T-helper 2 cell treated with Interferon-gamma antibody and Interleukin-4, amounts not matched to agents 100 ng/mL and 5 ng/mL, for 36 hours (primary cell): ENCODE measurements at regions not wholly inside any gene's neighbourhood (a gene's known extent, or its start where the extent isn't known, plus 50 kb on each side); places are given as distances from the start of the nearest gene placed in this dataset.

Experiments used
- intact Hi-C: fragments of 100-400 bp; cut with micrococcal nuclease; formaldehyde crosslinking; loops from one replicate; pipeline ENCODE4 v1.15.1; 2023

DNA sequence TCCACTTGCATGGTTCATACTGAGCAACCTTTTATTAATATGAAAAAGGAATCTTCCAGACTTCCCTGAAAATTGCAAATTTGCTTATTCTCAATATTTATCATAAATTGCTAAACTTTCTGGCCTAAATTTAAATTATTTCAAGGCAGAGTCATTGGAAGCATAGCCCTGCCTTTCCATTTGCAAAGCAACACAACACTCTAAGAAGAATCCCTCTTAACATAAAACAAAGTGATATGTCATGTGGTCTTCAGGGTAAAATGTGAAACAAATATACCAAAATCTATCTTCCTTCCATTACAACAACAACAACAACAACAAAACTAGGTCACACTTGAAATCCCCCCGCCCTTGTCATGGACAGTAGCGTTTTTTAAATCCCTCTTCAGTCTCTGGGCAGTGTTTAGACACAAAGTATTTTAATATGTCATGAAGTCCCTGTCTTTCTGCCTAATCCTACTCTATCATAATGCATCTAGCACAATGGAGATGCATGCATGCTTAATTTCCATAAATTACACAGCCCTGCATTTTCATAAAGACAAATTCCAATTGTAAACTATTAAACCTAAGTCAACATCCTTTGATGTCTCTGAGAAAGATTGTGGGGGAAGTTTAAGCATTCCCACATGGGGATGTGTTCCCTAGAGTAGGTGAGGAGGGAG is 668.9 kb upstream of the LCORL start:
- intact Hi-C loops: no loop called here

GRCh38 chr4:18689308-18690115 is 668.0 kb upstream of the LCORL start:
- intact Hi-C loops: loop anchor here (10.0 kb wide), 2 partner anchors 1735 to 1855 kb away; no protein-coding TSS in a partner anchor

DNA sequence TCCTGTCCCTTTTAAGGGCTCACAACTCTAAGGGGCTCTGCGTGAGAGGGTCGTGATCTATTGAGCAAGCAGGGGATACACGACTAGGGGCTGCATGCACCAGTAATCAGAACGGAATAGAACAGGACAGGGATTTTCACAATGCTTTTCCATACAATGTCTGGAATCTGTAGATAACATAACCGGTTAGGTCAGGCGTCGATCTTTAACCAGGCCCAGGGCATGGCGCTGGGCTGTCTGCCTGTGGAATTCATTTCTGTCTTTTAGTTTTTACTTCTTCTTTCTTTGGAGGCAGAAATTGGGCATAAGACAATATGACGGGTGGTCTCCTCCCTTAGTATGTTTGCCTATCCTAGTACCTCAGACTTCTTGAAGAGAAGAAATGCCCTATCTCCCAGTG is 666.8 kb upstream of the LCORL start:
- intact Hi-C loops: loop anchor here (10.0 kb wide), 2 partner anchors 1736 to 1856 kb away; no protein-coding TSS in a partner anchor

- intact Hi-C loops: loop anchor here (10.0 kb wide), 2 partner anchors 1738 to 1858 kb away; no protein-coding TSS in a partner anchor
These were observed 664.9 kb upstream of the LCORL start for GRCh38 chr4:18686338-18687037.

- intact Hi-C loops: loop anchor here (10.0 kb wide), 2 partner anchors 1740 to 1860 kb away; no protein-coding TSS in a partner anchor
These were observed 663.4 kb upstream of the LCORL start for GRCh38 chr4:18684932-18685331.

GRCh38 chr4:18676526-18676915 is 655.0 kb upstream of the LCORL start:
- intact Hi-C loops: no loop called here

- intact Hi-C loops: no loop called here
These were observed 654.3 kb upstream of the LCORL start for GRCh38 chr4:18675586-18676525.

GRCh38 chr4:18670034-18670433 is 648.5 kb upstream of the LCORL start:
- intact Hi-C loops: no loop called here

- intact Hi-C loops: no loop called here
These were observed 647.8 kb upstream of the LCORL start for GRCh38 chr4:18669390-18669789.

DNA sequence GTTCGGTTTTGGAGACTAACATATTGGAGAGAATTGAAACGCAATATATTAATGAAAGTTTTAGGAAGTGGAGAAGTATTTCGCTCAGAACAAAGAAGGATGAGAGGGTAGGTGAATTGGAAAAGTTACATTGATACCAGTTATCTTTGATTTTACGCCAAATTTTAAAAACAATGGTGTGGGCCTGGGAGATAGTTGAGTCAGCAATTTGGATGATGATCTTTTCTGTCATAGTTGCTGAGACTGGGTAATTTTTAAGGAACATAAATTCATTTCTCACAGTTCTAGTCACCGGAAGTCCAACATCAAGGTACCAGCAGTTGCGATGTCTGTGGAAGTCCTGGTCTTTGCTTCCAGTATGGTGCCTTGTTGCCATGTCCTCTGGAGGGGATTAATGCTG is 644.8 kb upstream of the LCORL start:
- intact Hi-C loops: no loop called here

DNA sequence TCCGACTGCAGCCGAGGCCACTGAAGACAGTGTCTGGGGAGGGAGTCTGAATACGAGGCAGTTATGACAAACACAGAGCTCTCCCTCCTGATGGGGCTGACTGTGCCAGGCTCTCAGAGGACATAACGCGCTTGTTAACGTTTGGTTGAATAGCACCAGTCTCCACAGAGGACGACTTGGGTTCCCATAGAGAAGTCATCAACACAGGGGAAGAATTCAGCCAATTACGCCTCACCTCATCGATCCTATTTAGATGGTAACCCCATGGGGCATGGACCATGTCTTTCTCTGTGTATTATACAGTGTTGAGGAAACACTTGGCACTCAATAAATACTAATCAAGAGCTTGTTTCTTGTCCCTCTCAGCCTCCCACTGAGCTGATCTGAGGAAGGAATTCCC is 642.6 kb upstream of the LCORL start:
- intact Hi-C loops: no loop called here

DNA sequence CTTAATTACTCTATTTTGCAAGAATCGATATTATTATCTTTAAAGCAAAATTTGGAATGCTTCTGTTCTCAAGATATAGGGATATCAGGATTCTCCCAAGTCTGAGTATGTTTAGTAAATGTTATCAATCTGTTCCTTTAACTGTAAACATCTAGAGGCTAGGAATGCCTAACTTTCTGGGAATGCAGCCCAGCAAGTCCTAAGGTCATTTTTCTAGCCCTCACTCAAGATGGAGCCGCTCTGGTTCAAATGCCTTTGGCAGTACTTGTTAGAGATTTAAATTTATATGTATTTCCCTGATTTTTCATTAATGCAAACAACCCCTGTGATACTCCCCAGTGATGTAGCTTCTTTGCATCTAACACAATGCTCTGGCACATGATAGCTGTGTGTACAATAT is 623.8 kb upstream of the LCORL start:
- intact Hi-C loops: no loop called here

- intact Hi-C loops: no loop called here
These were observed 619.8 kb upstream of the LCORL start for GRCh38 chr4:18641334-18641733.

- intact Hi-C loops: no loop called here
These were observed 616.5 kb upstream of the LCORL start for GRCh38 chr4:18638031-18638430.

- intact Hi-C loops: no loop called here
These were observed 614.5 kb upstream of the LCORL start for GRCh38 chr4:18636001-18636585.

DNA sequence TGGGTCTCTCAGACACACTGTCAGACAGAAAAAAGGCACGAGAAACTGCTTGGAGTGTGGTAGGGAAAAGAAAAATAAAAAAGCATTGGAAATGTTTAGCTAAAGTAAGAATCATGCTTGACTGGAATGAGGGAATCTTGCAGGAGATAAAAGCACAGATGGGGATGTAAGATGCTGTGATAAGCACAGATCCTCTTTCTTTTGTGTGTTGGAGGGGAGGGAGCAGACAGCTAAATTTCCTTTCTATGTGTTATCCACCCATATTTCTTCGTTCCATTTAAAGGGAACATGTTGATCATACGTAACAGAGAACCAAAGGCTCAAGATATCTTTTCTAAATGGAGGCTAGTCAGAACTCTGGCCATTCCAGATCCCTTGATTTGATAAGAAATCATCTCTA is 614.0 kb upstream of the LCORL start:
- intact Hi-C loops: no loop called here

GRCh38 chr4:18631586-18631985 is 610.0 kb upstream of the LCORL start:
- intact Hi-C loops: no loop called here

DNA sequence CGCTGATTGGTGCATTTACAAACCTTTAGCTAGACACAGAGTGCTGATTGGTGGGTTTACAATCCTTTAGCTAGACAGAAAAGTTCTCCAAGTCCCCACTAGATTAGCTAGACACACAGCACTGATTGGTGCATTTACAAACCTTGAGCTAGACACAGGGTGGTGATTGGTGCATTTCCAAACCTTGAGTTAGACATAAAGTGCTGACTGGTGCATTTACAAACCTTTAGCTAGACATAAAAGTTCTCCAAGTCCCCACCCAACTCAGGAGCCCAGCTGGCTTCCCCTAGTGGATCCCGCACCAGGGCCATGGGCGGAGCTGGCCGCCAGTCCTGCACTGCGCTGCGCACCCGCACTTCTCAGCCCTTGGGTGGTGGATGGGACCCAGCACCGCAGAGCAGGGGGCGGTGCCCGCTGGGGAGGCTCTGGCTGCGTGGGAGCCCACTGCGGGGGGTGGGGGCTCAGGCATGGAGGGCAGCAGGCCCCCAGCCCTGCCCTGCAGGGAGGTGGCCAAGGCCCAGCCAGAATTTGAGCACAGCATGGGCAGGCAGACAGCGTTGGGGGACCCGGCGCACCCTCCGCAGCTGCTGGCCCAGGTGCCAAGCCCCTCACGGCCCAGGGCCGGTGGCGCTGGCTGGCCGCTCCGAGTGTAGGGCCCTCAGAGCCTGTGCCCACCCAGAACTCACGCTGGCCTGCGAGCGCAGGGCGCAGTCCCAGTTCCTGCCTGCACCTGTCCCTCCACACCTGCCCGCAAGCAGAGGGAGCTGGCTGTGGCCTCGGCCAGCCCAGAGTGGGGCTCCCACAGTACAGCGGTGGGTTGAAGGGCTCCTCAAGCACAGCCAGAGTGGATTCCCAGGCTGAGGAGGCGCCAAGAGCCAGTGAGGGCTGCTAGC is 608.9 kb upstream of the LCORL start:
- intact Hi-C loops: no loop called here

DNA sequence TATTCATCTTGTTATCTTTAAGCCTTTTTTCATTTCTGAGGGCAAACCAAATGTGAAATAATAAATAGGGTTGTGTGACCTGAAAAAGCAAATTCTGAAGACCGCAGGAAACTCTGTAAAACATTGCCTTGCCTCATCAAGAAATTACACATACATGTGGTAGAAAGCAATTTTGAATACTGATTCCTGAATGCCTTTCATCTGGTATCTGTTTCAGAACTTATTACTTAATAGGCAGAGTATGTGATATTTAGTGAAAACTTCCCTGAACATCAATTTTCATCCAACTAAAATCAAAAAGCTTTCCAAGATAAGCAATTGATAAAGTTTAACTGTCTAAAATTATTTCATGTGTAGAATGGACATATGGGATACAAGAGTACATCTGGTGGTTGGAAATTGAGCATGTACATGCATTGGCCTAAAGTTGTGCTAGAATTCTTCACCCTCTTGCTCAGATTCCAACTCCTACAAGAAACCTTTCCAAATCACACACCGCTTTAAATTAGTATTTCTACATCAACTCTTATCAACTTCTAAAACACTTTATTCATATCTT is 606.0 kb upstream of the LCORL start:
- intact Hi-C loops: no loop called here
